Mucosa of rectum (tissue), 2 donors: ENCODE measurements at regions not wholly inside any gene's neighbourhood (a gene's known extent, or its start where the extent isn't known, plus 50 kb on each side); places are given as distances from the start of the nearest gene placed in this dataset.

Source experiments
- H3K27ac ChIP-seq, 2 donors: one replicate each; pipeline ENCODE4 v1.7.0; 2013; ENCODE audit warnings: inconsistent platforms in 2 of 2, low read depth in 2 of 2, low read length in 2 of 2
- H3K27me3 ChIP-seq, 2 donors: one replicate each; pipeline ENCODE4 v1.7.0; 2013; ENCODE audit warnings: low read length in 2 of 2; ENCODE audit not compliant: control insufficient read depth in 2 of 2, insufficient read depth in 2 of 2
- H3K36me3 ChIP-seq, 2 donors: one replicate each; pipeline ENCODE4 v1.7.0; 2013; ENCODE audit warnings: low read length in 2 of 2; ENCODE audit not compliant: control insufficient read depth in 2 of 2, insufficient read depth in 2 of 2
- H3K4me1 ChIP-seq, 2 donors: one replicate each; pipeline ENCODE4 v1.7.0; 2013; ENCODE audit warnings: low read length in 2 of 2, mild to moderate bottlenecking in 1 of 2; ENCODE audit not compliant: control insufficient read depth in 2 of 2, insufficient read depth in 2 of 2
- H3K4me3 ChIP-seq, 2 donors: one replicate each; pipeline ENCODE4 v1.7.0; 2013; ENCODE audit warnings: low read length in 2 of 2
- H3K9ac ChIP-seq, 2 donors: one replicate each; pipeline ENCODE4 v1.7.0; 2013; ENCODE audit warnings: low read length in 2 of 2, low read depth in 1 of 2, mild to moderate bottlenecking in 1 of 2
- H3K9me3 ChIP-seq, 2 donors: one replicate each; pipeline ENCODE4 v1.7.0; 2013; ENCODE audit warnings: low read length in 2 of 2; ENCODE audit not compliant: control insufficient read depth in 2 of 2
- donor health status: healthy.
- donor health status: Normal muscosa, but diverticular disease.

- Histone ChIP-seq H3K9me3 (no peaks in the 10 kb centered on the region), H3K27me3 (no peaks in the 10 kb centered on the region), H3K4me3 (no peak overlapping the region), H3K27ac (no peak overlapping the region), H3K9ac (no peak overlapping the region), H3K36me3 (no peaks in the 10 kb centered on the region), H3K4me1 (peaks cover 0 to 2% of the 10 kb centered on the region in 2 donors)
Measured at GRCh38 chr2:147373800-147374422, 470.9 kb upstream of the ACVR2A start.

GRCh38 chr2:147368306-147368705, 476.5 kb upstream of the ACVR2A start:
- no peak overlapping the region for H3K27ac ChIP-seq
- no peak overlapping the region for H3K4me3 ChIP-seq
- H3K9me3 ChIP-seq: no peaks in the 10 kb centered on the region
- H3K4me1 ChIP-seq: peaks cover 0 to 1% of the 10 kb centered on the region in 2 donors
- H3K36me3 ChIP-seq: no peaks in the 10 kb centered on the region
- H3K9ac ChIP-seq: no peak overlapping the region
- no peaks in the 10 kb centered on the region for H3K27me3 ChIP-seq

GRCh38 chr2:147366279-147366678, 478.6 kb upstream of the ACVR2A start:
- Histone ChIP-seq H3K36me3 (no peaks in the 10 kb centered on the region), H3K27ac (no peak overlapping the region), H3K27me3 (no peaks in the 10 kb centered on the region), H3K4me1 (no peaks in the 10 kb centered on the region), H3K9ac (no peak overlapping the region), H3K4me3 (no peak overlapping the region), H3K9me3 (no peaks in the 10 kb centered on the region)

GRCh38 chr2:147365622-147366021, 479.2 kb upstream of the ACVR2A start:
- H3K9ac ChIP-seq: no peak overlapping the region
- H3K36me3 ChIP-seq: no peaks in the 10 kb centered on the region
- H3K27ac ChIP-seq: no peak overlapping the region
- no peaks in the 10 kb centered on the region for H3K27me3 ChIP-seq
- H3K4me3 ChIP-seq: no peak overlapping the region
- H3K4me1 ChIP-seq: no peaks in the 10 kb centered on the region
- no peaks in the 10 kb centered on the region for H3K9me3 ChIP-seq

- Histone ChIP-seq H3K27ac (no peak overlapping the region), H3K9me3 (no peaks in the 10 kb centered on the region), H3K4me1 (no peaks in the 10 kb centered on the region), H3K36me3 (no peaks in the 10 kb centered on the region), H3K27me3 (no peaks in the 10 kb centered on the region), H3K9ac (no peak overlapping the region), H3K4me3 (peak overlapping the region in 1 of 2 donors; percentile 9)
Measured at GRCh38 chr2:147364597-147364996, 480.2 kb upstream of the ACVR2A start.

GRCh38 chr2:147363181-147363580, 481.6 kb upstream of the ACVR2A start:
- Histone ChIP-seq H3K9ac (no peak overlapping the region), H3K4me1 (no peaks in the 10 kb centered on the region), H3K27ac (no peak overlapping the region), H3K27me3 (no peaks in the 10 kb centered on the region), H3K36me3 (no peaks in the 10 kb centered on the region), H3K4me3 (no peak overlapping the region), H3K9me3 (no peaks in the 10 kb centered on the region)

GRCh38 chr2:147358375-147358774, 486.5 kb upstream of the ACVR2A start:
- no peak overlapping the region for H3K27ac ChIP-seq
- no peaks in the 10 kb centered on the region for H3K4me1 ChIP-seq
- H3K4me3 ChIP-seq: no peak overlapping the region
- no peak overlapping the region for H3K9ac ChIP-seq
- H3K27me3 ChIP-seq: no peaks in the 10 kb centered on the region
- no peaks in the 10 kb centered on the region for H3K36me3 ChIP-seq
- H3K9me3 ChIP-seq: no peaks in the 10 kb centered on the region

- H3K4me3 ChIP-seq: no peak overlapping the region
Measured at GRCh38 chr2:147356157-147356556, 488.7 kb upstream of the ACVR2A start.

GRCh38 chr2:147355706-147356105, 489.1 kb upstream of the ACVR2A start:
- Histone ChIP-seq H3K4me3 (no peak overlapping the region), H3K36me3 (no peaks in the 10 kb centered on the region), H3K27ac (no peak overlapping the region), H3K9ac (no peak overlapping the region), H3K4me1 (no peaks in the 10 kb centered on the region), H3K27me3 (no peaks in the 10 kb centered on the region), H3K9me3 (no peaks in the 10 kb centered on the region)

More at GRCh38 chr2:147356157-147356556, 488.7 kb upstream of the ACVR2A start:
- no peaks in the 10 kb centered on the region for H3K9me3 ChIP-seq
- no peak overlapping the region for H3K9ac ChIP-seq
- no peaks in the 10 kb centered on the region for H3K4me1 ChIP-seq
- no peak overlapping the region for H3K27ac ChIP-seq
- H3K27me3 ChIP-seq: no peaks in the 10 kb centered on the region
- no peaks in the 10 kb centered on the region for H3K36me3 ChIP-seq

GRCh38 chr2:147353072-147353381, 491.8 kb upstream of the ACVR2A start:
- Histone ChIP-seq H3K27me3 (no peaks in the 10 kb centered on the region), H3K27ac (no peak overlapping the region), H3K9me3 (no peaks in the 10 kb centered on the region), H3K4me3 (no peak overlapping the region), H3K4me1 (no peaks in the 10 kb centered on the region), H3K36me3 (no peaks in the 10 kb centered on the region), H3K9ac (no peak overlapping the region)
